WTC11 (cell line): ENCODE measurements at regions not wholly inside any gene's neighbourhood (a gene's known extent, or its start where the extent isn't known, plus 50 kb on each side); places are given as distances from the start of the nearest gene placed in this dataset.

ENCODE experiments used
- ARID4B ChIP-seq: sonication (generic); formaldehyde crosslinking; IDR thresholded peaks from 2 replicates; pipeline ENCODE4 v1.8.0; 2023; ENCODE audit warnings: missing genetic modification reagents, mild to moderate bottlenecking, borderline replicate concordance
- CBFB ChIP-seq: sonication (generic); formaldehyde crosslinking; IDR thresholded peaks from 2 replicates; pipeline ENCODE4 v1.8.1; 2022; ENCODE audit warnings: mild to moderate bottlenecking, low read depth, missing genetic modification reagents
- CTCF ChIP-seq: fragments of 200-600 bp; IDR thresholded peaks from 2 replicates; pipeline ENCODE4 v1.8.0; 2022; ENCODE audit warnings: antibody characterized with exemption
- E2F4 ChIP-seq: sonication (generic); formaldehyde crosslinking; IDR thresholded peaks from 2 replicates; pipeline ENCODE4 v1.8.1; 2022; ENCODE audit warnings: low read depth, mild to moderate bottlenecking, moderate library complexity, missing genetic modification reagents, borderline replicate concordance
- FOXP1 ChIP-seq: sonication (generic); formaldehyde crosslinking; IDR thresholded peaks from 2 replicates; pipeline ENCODE4 v1.8.0; 2022; ENCODE audit warnings: missing genetic modification reagents, mild to moderate bottlenecking, moderate library complexity, borderline replicate concordance
- MAX ChIP-seq: sonication (generic); formaldehyde crosslinking; IDR thresholded peaks from 2 replicates; pipeline ENCODE4 v1.8.0; 2022; ENCODE audit warnings: mild to moderate bottlenecking, missing genetic modification reagents
- PRDM15 ChIP-seq: sonication (generic); formaldehyde crosslinking; IDR thresholded peaks from 2 replicates; pipeline ENCODE4 v1.8.0; 2022; ENCODE audit warnings: missing genetic modification reagents
- SP1 ChIP-seq: sonication (generic); formaldehyde crosslinking; conservative IDR thresholded peaks from 2 replicates; pipeline ENCODE4 v1.8.1; 2022; ENCODE audit warnings: missing genetic modification reagents
- USF1 ChIP-seq: sonication (generic); formaldehyde crosslinking; IDR thresholded peaks from 2 replicates; pipeline ENCODE4 v1.8.0; 2022; ENCODE audit warnings: mild to moderate bottlenecking, missing genetic modification reagents
- USF2 ChIP-seq: sonication (generic); formaldehyde crosslinking; IDR thresholded peaks from 2 replicates; pipeline ENCODE4 v1.8.1; 2023; ENCODE audit warnings: mild to moderate bottlenecking, missing genetic modification reagents, moderate library complexity
- ZNF121 ChIP-seq: sonication (generic); formaldehyde crosslinking; IDR thresholded peaks from 2 replicates; pipeline ENCODE4 v1.8.0; 2023; ENCODE audit warnings: missing genetic modification reagents
- ZNF317 ChIP-seq: sonication (generic); formaldehyde crosslinking; IDR thresholded peaks from 2 replicates; pipeline ENCODE4 v1.8.1; 2023; ENCODE audit warnings: low read depth, mild to moderate bottlenecking, moderate library complexity, missing genetic modification reagents, borderline replicate concordance
- ZNF512 ChIP-seq: sonication (generic); formaldehyde crosslinking; IDR thresholded peaks from 2 replicates; pipeline ENCODE4 v1.8.1; 2022; ENCODE audit warnings: missing genetic modification reagents, borderline replicate concordance

- TF ChIP-seq E2F4 (CRISPR knock-in tag) (no peak), ZNF512 (CRISPR knock-in tag) (no peak), CTCF (no peak), ZNF121 (CRISPR knock-in tag) (no peak), FOXP1 (no peak), ZNF317 (no peak), USF2 (CRISPR knock-in tag) (no peak), SP1 (no peak), CBFB (no peak), USF1 (CRISPR knock-in tag) (no peak), PRDM15 (CRISPR knock-in tag) (no peak), ARID4B (no peak), MAX (CRISPR knock-in tag) (no peak)
Measured at GRCh38 chr18:76149734-76150133, 345.3 kb downstream of the ZNF516 start.
